Prostate gland (tissue), 2 donors: ENCODE measurements at regions not wholly inside any gene's neighbourhood (a gene's known extent, or its start where the extent isn't known, plus 50 kb on each side); places are given as distances from the start of the nearest gene placed in this dataset.

ENCODE experiments used
- DNase-seq: peaks from one replicate; pipeline ENCODE4 v3.0.0-alpha.2; 2019; ENCODE audit warnings: low spot score
- H3K27ac ChIP-seq, 2 donors: fragments of 200-600 bp; sonication (generic); 2 replicates each; pipeline ENCODE4 v1.5.1; 2017 to 2019
- H3K27me3 ChIP-seq: fragments of 200-600 bp; sonication (generic); replicated peaks from 2 replicates; pipeline ENCODE4 v1.5.1; 2019; ENCODE audit not compliant: insufficient read depth
- H3K36me3 ChIP-seq, 2 donors: fragments of 200-600 bp; sonication (generic); 1 replicate in 1 of 2; 2 replicates in 1 of 2; pipeline versions ENCODE4 v1.5.1 to v1.8.1; 2017 to 2019
- H3K4me1 ChIP-seq: fragments of 200-600 bp; sonication (generic); replicated peaks from 2 replicates; pipeline ENCODE4 v1.5.1; 2019
- H3K4me3 ChIP-seq, 2 donors: fragments of 200-600 bp; sonication (generic); 2 replicates each; pipeline ENCODE4 v1.5.1; 2017 to 2019
- H3K9me3 ChIP-seq: fragments of 200-600 bp; sonication (generic); 2 replicates; pipeline ENCODE4 v1.5.1; 2017
- CTCF ChIP-seq, 4 experiments: fragments of 200-600 bp in 2 of 4; fragments of 450-650 bp in 2 of 4; sonication (generic) in 2 of 4; IDR thresholded peaks; 1 replicate in 3 of 4; 2 replicates in 1 of 4; pipeline ENCODE4 v1.5.1; 2016 to 2019; ENCODE audit warnings: antibody characterized with exemption in 4 of 4, mild to moderate bottlenecking in 2 of 4, moderate library complexity in 2 of 4
- POLR2A ChIP-seq: fragments of 450-650 bp; IDR thresholded peaks from one replicate; pipeline ENCODE4 v1.6.1; 2016; ENCODE audit warnings: antibody characterized with exemption, mild to moderate bottlenecking
- POLR2AphosphoS5 ChIP-seq: sonication (generic); formaldehyde crosslinking; IDR thresholded peaks from one replicate; pipeline ENCODE4 v1.6.1; 2017; ENCODE audit warnings: antibody characterized with exemption
- WGBS: methylation state at CpG from one replicate; pipeline ENCODE4 v1.1.5; 2018; 5-methylcytosine and 5-hydroxymethylcytosine counted together
- intact Hi-C: fragments of 100-400 bp; cut with DNase I; formaldehyde crosslinking; loops from one replicate; pipeline ENCODE4 v1.14.2; 2022

- no peak for DNase-seq
- TF ChIP-seq POLR2A (no peak), CTCF (IDR thresholded peaks at IDR 0.05) (no peak), POLR2AphosphoS5 (no peak)
- 87% methylated on average over 2 of the region's 2 CpGs for WGBS
- H3K9me3 ChIP-seq: no peaks in the 10 kb centered on the region
- no peak overlapping the region for H3K4me3 ChIP-seq
- H3K4me1 ChIP-seq: no peaks in the 10 kb centered on the region
- no peak overlapping the region for H3K27ac ChIP-seq
- H3K27me3 ChIP-seq: no peaks in the 10 kb centered on the region
- H3K36me3 ChIP-seq: no peaks in the 10 kb centered on the region
- intact Hi-C loops: no loop called here
Observed at GRCh38 chrY:7924059-7924458, 1012.5 kb upstream of the AMELY start.

- DNase-seq: no peak
- no peaks in the 10 kb centered on the region for H3K4me1 ChIP-seq
- no peak for TF ChIP-seq POLR2A
- no peak for TF ChIP-seq CTCF (IDR thresholded peaks at IDR 0.05)
- TF ChIP-seq POLR2AphosphoS5: no peak
- H3K27ac ChIP-seq: no peak overlapping the region
- no peaks in the 10 kb centered on the region for H3K36me3 ChIP-seq
- H3K27me3 ChIP-seq: no peaks in the 10 kb centered on the region
- no peaks in the 10 kb centered on the region for H3K9me3 ChIP-seq
- intact Hi-C loops: no loop called here
- no peak overlapping the region for H3K4me3 ChIP-seq
Observed at GRCh38 chrY:7923476-7924017, 1012.0 kb upstream of the AMELY start.

GRCh38 chrY:7920382-7920781 is 1008.8 kb upstream of the AMELY start:
- TF ChIP-seq POLR2AphosphoS5 (no peak), CTCF (IDR thresholded peaks at IDR 0.05) (no peak), POLR2A (no peak)
- no CpG with 5 or more reads among the region's 2 CpGs for WGBS
- DNase-seq: no peak
- Histone ChIP-seq H3K27me3 (no peaks in the 10 kb centered on the region), H3K4me1 (no peaks in the 10 kb centered on the region), H3K36me3 (no peaks in the 10 kb centered on the region), H3K27ac (no peak overlapping the region), H3K4me3 (no peak overlapping the region), H3K9me3 (no peaks in the 10 kb centered on the region)
- intact Hi-C loops: no loop called here

- intact Hi-C loops: no loop called here
- Histone ChIP-seq H3K9me3 (no peaks in the 10 kb centered on the region), H3K4me3 (no peak overlapping the region), H3K27me3 (no peaks in the 10 kb centered on the region), H3K36me3 (no peaks in the 10 kb centered on the region), H3K4me1 (no peaks in the 10 kb centered on the region), H3K27ac (no peak overlapping the region)
- no peak for DNase-seq
- 84% methylated on average over 3 of the region's 3 CpGs for WGBS
- TF ChIP-seq CTCF (IDR thresholded peaks at IDR 0.05) (no peak), POLR2A (no peak), POLR2AphosphoS5 (no peak)
Observed at GRCh38 chrY:7888506-7888905, 977.0 kb upstream of the AMELY start.

- no peak for TF ChIP-seq POLR2A
- no peak for TF ChIP-seq CTCF (IDR thresholded peaks at IDR 0.05)
- no peak for TF ChIP-seq POLR2AphosphoS5
- Histone ChIP-seq H3K27ac (no peak overlapping the region), H3K27me3 (no peaks in the 10 kb centered on the region), H3K36me3 (no peaks in the 10 kb centered on the region), H3K4me1 (no peaks in the 10 kb centered on the region), H3K4me3 (no peak overlapping the region), H3K9me3 (no peaks in the 10 kb centered on the region)
- 60% methylated on average over 3 of the region's 3 CpGs for WGBS
- DNase-seq: no peak
- intact Hi-C loops: no loop called here
Observed at GRCh38 chrY:7881696-7882095, 970.1 kb upstream of the AMELY start.
